ENCODE measurements at regions not wholly inside any gene's neighbourhood (a gene's known extent, or its start where the extent isn't known, plus 50 kb on each side); places are given as distances from the start of the nearest gene placed in this dataset.
A peak's percentile ranks its signal among the peaks of the same experiment; 100 is the strongest.
"Not testable (repeated sequence)": the region's sequence is repeated elsewhere in the genome, so short reads cannot be mapped to it uniquely, and the experiment has no call there.

DNA sequence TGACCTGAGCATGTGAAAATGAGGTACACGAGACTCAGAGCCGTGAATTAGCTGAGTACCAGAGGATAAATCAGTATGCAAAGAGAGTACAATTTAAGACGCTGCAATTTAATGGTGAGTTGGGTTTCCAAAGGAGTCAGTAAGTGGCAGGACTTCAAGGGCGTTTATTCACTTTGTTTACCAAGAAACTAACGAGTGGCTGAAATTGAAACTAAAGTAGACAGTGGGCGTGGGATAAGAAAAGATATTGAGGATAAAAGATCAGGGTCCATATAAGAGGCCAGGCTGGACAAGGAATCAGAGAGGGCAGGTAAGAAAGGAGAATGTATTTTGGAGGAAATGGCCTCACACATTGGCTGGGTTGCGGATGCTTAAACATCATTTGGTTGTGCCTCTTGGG, 346.9 kb upstream of the SPATA31A3 start:
- ATAC-seq; intact Hi-C loops (cut with micrococcal nuclease); DNase-seq: not testable (repeated sequence)

DNA sequence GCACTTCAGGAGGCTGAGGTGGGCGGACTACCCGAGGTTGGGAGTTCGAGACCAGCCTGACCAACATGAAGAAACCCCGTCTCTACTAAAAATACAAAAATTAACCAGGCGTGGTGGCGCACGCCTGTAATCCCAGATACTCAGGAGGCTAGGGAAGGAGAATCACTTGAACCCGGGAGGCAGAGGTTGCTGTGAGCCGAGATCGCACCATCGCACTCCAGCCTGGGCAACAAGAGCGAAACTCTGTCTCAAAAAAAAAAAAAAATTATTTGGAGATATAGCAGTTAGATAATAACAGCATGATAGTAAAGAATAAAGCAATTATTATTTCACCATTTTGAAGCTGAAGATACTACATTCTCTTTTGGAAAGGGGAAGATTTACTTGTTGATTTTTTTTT, 345.9 kb upstream of the SPATA31A3 start:
- intact Hi-C loops (cut with micrococcal nuclease); ATAC-seq: not testable (repeated sequence)
- DNase-seq = peak; percentile 3

DNA sequence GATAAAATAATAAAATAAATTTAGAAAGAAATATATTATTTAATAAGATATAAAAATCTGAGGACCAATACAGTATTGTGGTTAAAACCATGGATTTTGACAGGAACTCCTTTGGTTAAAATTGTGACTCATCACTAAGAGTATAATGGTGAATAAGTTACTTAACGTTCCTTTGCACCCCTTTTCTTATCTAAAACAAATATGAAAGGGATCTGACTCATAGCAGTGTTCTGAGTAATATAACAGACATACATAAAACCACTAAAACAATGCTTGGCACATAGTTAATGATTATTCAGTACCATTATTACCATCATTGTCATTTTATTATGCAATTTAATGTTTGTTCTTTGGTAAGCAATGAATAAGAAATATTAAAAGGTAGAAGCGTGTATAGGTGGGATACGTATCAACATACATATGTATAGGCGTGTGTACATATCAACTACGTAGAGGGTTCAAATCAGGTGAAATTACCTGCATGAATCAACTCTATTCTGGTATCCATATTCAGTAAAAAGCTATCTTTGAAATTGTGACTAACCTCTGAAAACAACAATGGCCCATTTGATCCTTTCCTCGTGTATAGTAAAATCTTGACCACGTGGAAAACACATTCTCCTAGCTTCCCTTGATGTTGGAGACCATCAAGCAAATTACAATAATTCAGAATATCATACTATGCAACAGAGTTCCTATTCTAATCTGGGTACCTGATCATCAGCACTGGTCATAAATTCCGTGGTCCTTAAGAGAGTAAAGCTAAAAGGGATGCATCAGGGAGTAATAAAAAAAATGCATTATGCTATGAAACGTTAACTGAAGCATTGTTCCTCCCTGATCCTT, 342.6 kb upstream of the SPATA31A3 start:
- DNase-seq; intact Hi-C loops (cut with micrococcal nuclease); ATAC-seq: not testable (repeated sequence)

DNA sequence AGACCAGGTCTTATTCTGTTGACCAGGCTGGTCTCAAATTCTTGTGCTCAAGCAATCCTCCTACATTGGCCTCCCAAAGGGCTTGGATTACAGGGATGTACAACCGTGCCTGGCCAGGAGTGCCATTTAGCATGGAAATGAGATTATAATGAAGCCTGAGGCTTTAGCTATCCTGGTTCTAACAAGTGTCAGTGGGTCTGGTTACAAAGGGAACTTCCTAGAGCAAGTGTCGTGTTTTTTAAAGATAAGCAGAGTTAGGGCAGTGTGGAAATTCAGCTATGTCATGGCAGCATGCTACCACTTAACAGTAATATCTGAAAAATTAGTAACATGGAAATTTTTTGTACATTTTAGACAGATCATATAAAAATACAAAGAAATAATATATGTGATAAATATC, 339.3 kb upstream of the SPATA31A3 start:
- not testable (repeated sequence) for DNase-seq

DNA sequence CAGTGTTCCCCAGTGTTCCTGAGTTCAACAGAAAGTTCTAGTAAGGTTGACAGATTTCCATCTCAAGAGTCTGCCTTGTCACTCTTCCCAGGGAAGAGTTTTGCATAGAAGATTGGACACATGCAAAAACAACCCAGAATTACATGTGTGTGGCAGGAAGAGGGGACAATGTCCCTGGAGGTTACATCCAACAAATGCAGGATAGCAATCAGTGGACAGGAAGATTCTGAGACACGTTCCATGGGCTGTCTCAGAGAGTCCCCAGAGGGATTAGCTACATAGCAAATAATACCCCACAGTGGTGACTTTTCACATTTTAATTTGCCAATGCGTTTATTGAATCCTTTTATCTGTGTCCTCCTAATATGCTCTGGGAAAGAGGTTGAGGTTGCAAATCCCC, 321.1 kb upstream of the SPATA31A3 start:
- ATAC-seq; DNase-seq; intact Hi-C loops (cut with micrococcal nuclease): not testable (repeated sequence)

More for the DNA sequence above, 339.3 kb upstream of the SPATA31A3 start:
- ATAC-seq; intact Hi-C loops (cut with micrococcal nuclease): not testable (repeated sequence)

DNA sequence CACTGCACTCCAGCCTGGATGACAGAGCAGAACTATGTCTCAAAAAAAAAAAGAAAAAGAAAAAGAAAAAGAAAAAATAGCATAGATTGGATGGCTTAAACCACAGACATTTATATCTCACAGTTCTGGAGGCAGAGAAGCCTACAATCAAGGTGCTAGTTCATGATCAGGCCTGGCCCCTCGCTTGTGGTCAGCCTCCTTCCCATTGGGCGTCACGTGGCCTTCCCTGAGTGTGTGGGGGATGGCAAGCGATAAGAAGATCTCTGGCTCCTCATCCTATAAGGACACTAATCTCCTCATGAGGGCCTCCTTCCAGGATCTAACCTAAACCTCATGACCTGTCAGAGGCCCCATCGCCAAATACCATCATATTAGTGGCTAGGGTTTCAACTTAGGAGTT, 320.2 kb upstream of the SPATA31A3 start:
- intact Hi-C loops (cut with micrococcal nuclease); DNase-seq; ATAC-seq: not testable (repeated sequence)

DNA sequence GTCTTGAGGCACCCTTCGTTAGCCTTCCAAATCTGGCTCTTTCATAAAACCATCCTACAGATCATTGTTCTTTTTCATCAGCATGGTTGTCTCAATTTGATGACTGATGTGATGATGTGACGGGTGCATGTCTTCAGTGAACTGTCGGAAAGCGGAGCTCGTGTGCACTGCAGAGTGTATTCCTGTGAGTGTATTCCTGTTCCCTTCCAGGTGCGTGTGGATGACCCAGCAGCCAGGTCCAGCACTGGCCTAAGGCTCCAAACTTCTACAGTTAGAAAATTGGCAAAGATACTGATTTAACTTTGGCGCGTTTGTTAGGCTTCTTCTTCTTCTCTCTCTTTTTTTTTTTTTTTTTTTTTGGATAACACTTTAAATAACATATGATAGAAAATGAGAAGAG, 314.8 kb upstream of the SPATA31A3 start:
- intact Hi-C loops (cut with micrococcal nuclease); DNase-seq; ATAC-seq: not testable (repeated sequence)

DNA sequence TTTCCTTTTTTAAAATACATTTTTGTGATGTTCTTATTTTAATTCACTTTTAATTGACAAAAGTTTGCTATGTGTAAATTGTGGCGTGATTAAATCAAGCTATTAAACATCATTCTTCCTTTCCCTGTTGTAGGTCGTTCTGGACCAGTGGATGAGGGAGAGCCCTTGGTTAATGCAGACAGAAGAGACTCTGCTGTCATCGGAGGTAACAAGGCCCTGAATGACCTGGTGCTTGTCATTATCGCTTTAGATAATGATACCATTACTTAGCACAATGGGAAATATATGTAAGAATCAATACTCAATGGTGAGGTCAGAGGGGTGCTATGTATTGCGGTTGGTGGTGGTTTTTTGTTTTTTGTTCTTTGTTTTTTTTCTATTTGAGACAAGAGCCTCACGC, 296.4 kb upstream of the SPATA31A3 start:
- ATAC-seq; DNase-seq; intact Hi-C loops (cut with micrococcal nuclease): not testable (repeated sequence)

DNA sequence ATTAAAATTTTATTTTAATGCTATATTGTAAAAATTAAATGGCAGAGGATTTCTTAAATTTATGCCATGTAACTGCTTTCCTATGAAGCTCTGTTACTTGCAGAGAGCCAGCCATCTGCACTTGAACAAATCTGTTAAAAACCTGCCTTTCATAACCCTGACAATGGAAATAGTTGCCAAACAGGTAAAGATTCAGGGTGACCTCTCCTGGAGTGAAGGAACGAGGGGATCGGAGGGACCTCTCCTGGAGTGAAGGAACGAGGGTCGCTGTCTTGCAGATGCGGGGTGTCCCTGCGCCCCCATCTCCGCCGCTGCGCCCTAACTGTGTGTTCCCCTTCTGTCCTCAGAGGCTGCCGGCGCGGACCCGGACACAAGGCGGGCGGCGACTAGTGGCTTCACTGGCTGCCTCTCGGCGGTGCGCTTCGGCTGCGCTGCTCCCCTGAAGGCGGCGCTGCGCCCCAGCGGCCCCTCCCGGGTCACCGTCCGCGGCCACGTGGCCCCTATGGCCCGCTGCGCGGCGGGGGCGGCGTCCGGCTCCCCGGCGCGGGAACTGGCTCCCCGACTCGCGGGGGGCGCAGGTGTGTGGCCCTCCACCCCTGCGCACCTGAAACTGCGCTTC, 295.9 kb upstream of the SPATA31A3 start:
- ATAC-seq = peak; percentile 31
- DNase-seq; intact Hi-C loops (cut with micrococcal nuclease): not testable (repeated sequence)

DNA sequence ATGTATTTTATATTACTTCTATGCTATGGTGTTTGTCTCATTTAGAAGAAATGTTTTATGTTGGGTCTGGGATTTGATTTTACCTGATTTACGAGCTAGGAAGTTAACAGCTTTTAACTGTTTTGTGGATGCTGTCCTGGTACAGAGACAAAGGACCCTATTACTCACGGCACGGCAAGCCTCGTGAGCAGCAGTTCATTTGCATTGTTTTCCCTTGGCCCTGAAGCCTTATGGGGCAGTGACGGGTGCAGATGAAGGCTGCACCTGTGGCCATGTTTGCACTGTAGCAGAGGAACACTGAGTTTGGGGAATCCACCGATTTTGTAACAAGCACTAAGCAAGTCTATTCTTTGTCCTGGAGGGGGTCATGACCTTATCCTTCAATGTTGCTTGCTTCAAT, 291.9 kb upstream of the SPATA31A3 start:
- DNase-seq; intact Hi-C loops (cut with micrococcal nuclease); ATAC-seq: not testable (repeated sequence)

DNA sequence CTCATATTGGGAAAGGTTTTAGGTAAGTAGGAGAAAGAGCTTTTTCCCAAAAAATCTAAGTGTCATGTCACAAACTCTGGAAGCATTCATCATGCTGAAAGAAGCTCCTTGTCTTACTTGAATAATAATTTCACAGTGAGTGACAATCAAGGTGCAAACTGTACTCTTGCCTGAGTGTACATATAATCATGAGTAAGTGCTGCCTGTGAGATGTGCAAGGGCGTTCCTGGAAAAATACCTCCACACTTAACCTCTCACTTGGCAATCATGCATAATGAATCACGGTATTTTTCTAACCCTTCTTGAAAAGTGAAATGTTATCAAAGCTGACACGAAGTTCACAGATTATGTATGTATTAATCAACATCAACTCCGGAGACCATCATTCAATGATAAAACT, 289.2 kb upstream of the SPATA31A3 start:
- ATAC-seq = not testable (repeated sequence)

DNA sequence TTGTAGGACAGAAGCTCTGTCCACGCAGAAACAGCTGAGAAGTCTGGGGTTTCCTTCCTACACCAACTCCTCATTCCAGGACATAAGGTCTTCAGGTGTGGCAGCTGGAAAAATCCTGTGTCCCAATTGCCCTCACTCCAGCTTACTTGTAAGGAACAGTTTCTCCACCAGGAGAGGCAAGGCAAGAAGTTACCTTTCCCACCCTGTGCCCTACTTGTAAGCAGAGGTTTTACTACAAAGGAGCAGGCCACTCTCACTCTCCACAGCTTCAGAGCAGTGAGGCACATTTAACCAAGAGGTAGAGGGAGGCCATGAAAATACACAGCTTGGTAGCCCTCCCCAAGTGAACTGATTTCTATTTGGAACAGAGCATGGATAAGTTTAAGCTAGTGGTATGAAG, 277.3 kb upstream of the SPATA31A3 start:
- DNase-seq; ATAC-seq; intact Hi-C loops (cut with micrococcal nuclease): not testable (repeated sequence)

More for the DNA sequence above, 289.2 kb upstream of the SPATA31A3 start:
- DNase-seq; intact Hi-C loops (cut with micrococcal nuclease): not testable (repeated sequence)

DNA sequence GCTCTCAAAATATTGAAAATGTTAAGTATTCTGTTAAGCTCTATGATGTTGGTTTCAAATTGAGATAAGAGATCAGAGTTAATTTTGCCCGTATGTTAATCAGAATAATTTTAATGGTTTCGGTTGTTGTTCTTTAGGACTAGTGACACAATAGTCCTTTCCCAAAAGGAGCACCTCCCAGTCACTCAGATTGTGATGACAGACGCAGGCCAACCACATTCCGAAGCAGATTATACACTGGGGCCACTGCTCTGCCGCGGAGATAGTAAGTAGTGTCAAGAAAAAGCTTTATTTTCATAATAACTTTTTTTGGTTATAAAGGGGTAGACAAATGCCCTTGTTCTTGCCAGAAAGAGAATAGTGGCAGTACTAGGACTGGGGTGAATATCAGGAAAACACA, 265.5 kb upstream of the SPATA31A3 start:
- intact Hi-C loops (cut with micrococcal nuclease); DNase-seq: not testable (repeated sequence)
- ATAC-seq = peak; percentile 35

DNA sequence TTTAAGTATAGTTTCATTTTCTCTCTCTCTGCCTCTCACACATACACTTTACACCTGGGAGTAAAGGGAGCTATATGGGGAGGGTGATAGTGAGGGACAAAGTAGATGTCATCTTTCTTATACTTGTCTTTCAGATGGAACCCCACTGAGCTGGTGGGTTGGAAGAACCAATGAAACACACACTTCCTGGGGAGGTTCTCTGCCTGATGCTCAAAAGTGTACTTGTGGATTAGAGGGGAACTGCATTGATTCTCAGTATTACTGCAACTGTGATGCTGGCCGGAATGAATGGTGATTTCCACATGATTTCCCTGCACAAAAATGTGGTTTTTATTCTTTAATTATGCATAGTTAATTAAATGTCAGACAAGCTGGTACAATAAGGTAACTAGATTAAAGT, 256.6 kb upstream of the SPATA31A3 start:
- ATAC-seq; intact Hi-C loops (cut with micrococcal nuclease); DNase-seq: not testable (repeated sequence)

DNA sequence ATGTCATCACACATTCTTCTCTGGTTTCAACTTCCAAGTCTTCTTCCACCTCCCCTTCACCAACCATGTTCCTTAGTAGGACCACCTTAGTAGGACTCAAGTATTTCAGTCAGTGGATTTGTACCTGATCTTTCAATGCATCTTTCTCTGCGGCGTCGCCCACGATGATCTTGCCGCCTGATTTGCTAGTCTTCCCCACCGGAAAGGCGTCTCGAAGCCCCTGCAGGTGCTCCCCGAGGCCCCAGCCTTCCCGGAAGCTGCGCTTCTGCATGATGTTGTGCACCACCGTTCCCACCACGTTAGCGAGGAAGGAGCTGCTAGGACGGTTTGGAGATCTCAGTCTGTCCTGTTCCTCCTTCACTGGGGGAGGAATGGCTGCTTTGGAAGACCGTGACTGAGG, 219.7 kb upstream of the SPATA31A3 start:
- intact Hi-C loops (cut with micrococcal nuclease); ATAC-seq; DNase-seq: not testable (repeated sequence)

DNA sequence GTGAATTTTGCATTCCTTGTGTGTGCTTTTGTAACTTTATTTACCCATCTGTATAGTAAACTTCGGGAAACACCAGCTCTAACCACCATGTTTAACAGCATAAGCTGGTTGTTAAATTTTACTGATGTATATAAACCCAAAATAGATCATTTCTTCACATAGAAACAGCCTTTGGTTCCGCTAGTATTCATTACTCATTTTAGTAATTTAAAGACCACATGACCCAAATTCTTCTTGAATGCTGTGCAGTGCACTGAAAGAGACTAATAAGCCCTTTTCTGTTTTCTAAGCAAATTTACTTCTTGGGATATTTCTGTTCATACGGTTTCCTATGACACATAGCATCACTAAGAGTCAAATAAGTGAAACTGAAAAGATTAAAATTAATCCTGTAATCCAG, 218.5 kb upstream of the SPATA31A3 start:
- ATAC-seq; intact Hi-C loops (cut with micrococcal nuclease); DNase-seq: not testable (repeated sequence)

DNA sequence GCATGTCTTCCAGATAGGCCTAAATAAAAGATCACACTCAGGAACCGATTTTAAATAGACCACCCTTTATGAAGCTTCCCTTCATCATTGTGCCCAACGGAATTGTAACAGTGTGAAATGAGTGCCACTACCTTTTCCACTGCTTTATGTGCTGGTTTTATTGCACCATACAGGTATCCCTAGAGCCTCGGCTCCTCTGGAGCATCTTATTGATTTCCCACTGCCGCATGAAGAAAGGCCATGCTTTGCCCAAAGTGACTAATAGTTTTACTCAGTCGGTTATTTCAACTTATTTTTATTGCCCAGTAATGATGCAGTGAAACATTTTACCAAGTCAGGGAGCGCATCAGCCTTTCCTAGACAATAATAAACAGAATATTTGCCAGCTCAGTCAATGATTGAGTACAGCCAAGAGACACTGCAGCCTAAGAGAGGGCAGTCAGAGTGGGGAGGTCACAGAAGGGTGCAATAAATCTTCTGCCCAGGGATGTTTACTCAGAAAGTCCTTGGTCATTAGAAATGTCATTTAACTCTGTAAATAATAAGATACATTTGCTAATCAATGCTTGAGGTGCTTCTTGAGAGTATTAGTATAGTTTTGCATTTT, 216.6 kb upstream of the SPATA31A3 start:
- intact Hi-C loops (cut with micrococcal nuclease); ATAC-seq; DNase-seq: not testable (repeated sequence)

DNA sequence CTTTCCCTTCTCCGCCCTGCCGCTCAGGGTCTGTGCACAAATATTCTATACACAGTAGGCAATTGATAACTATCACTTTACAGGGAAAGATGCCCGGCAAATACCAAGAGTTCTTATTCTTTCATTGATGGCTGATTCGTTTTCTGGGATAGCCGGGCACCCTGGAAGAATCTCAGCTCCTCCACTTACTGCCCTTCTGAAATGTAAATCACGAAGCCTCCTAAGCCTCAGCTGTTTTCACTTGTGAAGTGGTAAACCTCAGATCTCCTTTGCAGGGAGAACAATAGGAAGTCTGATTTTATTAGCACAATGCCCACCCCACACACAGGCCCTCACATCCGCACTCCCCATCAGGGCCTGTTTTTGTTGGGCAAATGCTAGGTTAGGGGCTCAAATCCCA, 203.8 kb upstream of the SPATA31A3 start:
- ATAC-seq; intact Hi-C loops (cut with micrococcal nuclease); DNase-seq: not testable (repeated sequence)

DNA sequence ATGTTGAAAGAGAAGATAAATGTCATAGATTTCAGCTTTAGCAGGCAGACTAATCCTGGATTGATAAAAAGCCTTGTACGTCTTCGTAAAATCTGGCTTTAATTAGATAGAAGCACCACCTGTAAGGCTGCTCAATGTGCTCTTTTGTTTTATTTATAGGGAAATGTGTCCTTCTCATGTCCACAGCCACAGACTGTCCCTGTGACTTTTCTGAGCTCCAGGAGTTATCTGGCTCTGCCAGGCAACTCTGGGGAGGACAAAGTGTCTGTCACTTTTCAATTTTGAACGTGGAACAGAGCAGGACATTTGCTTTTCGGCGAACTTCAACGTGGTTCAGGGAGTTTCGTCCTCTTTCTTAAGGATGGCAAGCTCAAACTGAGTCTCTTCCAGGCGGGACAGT, 203.0 kb upstream of the SPATA31A3 start:
- DNase-seq; intact Hi-C loops (cut with micrococcal nuclease): not testable (repeated sequence)
- ATAC-seq = peak; percentile 34

DNA sequence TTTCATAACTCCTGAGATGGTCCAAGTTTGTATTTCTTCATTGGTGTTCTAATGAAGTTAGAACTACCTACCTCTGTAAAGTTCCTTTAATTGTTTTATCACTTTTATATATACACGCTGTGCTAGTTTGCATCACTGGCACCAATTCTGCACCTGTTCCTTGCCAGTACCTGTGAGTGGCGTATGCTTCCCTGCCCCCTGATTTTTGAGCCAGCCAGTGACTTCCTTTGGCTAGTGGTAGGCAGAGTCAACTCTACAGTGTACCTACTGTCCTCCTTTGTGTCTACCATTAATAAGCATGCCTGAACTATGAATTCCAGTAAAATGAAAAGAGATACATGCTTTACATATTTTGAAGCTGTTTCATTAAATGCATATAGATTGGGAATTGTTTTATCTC, 186.8 kb upstream of the SPATA31A3 start:
- intact Hi-C loops (cut with micrococcal nuclease); DNase-seq; ATAC-seq: not testable (repeated sequence)

Measured in left ventricle myocardium superior (tissue), 1 donor.